ENCODE measurements at regions not wholly inside any gene's neighbourhood (a gene's known extent, or its start where the extent isn't known, plus 50 kb on each side); places are given as distances from the start of the nearest gene placed in this dataset.

DNA sequence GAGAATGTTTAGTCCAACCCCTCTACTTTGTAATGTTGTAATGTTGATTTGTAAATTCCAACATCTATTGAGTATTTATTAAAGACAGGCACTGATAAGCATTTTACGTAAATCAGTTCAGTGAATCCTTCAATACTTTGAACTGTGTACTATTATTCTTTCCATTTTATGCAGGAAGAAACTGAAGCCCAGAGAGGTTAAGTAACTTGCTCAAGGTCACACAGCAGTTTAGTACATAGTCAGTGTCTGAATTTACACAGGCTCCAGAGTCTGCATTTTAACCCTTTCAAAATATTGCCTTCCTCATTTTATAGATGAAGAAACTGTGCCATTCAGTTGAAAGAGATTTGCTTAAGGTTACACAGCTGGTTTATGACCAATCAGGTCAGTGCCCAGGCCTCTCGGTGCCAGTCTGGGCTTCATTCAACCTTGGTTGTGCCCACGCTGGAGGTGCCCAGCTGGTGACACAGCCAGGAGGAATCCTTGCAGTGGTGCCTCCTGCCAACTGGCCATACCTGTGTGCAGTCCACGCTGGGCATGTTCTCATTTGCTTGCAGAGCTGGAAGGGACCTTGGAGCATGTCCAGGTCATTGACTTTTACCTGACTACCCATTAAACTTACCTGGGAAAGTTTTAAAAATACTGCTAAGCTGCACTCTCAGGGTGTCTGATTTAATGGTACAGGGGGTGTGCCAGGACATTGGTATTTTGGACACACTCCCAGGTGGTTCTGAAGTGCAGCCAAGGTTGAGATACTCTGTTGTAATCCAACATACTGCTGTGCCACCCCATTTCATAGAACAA lies 74.3 kb upstream of the CYRIA start:
- Histone ChIP-seq H3K27me3 (no peaks in the 10 kb centered on the region), H3K9me3 (no peaks in the 10 kb centered on the region), H3K4me1 (no peaks in the 10 kb centered on the region), H3K4me3 (no peak overlapping the region), H3K27ac (no peak overlapping the region), H3K36me3 (no peaks in the 10 kb centered on the region)
- no peak for DNase-seq (ENCODE audit: extremely low spot score in 2 of 2)
- TF ChIP-seq CTCF (IDR thresholded peaks at IDR 0.05) (no peak), POLR2AphosphoS5 (IDR thresholded peaks at IDR 0.05; ENCODE audit: insufficient read depth in 1 of 2, low read depth in 1 of 2) (no peak), POLR2A (IDR thresholded peaks at IDR 0.05) (no peak)
- intact Hi-C loops (cut with DNase I) = no loop called here

DNA sequence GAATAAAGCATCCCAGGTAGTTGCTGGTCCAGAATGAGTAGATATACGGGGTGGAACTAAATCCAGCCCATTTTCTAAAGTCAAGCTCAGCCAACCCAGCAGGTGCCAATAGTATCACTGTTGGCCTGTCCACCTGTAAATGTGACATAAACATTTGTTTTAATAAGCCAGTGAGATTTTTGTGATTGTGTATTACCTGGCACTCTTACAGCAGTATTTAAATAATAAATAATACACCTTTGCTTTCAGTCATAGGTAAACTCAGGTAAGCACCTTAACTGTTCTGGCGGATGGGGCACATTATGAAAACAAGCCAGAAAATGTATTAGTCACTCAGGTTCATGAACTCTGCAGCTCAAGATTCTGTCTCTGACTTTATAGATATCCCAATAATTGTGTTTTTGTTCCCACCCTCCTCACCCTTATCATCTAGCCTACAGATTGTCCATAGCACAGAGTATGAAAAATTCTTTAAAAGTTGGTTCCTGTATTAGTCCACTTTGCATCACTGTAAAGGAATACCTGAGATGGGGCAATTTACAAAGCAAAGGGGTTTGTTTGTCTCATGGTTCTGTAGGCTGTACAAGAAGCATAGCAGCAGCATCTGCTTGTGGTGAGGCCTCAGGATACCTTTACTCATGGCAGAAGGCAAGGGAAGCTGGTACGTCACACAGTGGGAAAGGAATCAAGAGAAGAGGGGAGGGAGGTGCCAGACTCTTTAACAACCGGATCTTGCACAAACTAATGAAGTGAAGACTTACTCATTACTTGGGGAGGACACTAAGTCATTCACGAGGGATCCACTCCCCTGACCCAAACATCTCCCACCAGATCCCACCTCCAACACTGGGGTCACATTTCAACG lies 73.0 kb upstream of the CYRIA start:
- Histone ChIP-seq H3K27ac (no peak overlapping the region), H3K27me3 (no peaks in the 10 kb centered on the region), H3K4me3 (no peak overlapping the region), H3K4me1 (no peaks in the 10 kb centered on the region), H3K36me3 (no peaks in the 10 kb centered on the region), H3K9me3 (no peaks in the 10 kb centered on the region)
- intact Hi-C loops (cut with DNase I) = no loop called here
- no peak for DNase-seq (ENCODE audit: extremely low spot score in 2 of 2)
- no peak for TF ChIP-seq CTCF (IDR thresholded peaks at IDR 0.05)
- TF ChIP-seq POLR2A (IDR thresholded peaks at IDR 0.05) = no peak
- TF ChIP-seq POLR2AphosphoS5 (IDR thresholded peaks at IDR 0.05; ENCODE audit: insufficient read depth in 1 of 2, low read depth in 1 of 2) = no peak

GRCh38 chr2:16737812-16738211 lies 72.2 kb upstream of the CYRIA start:
- intact Hi-C loops (cut with DNase I) = no loop called here
- H3K4me1 ChIP-seq = no peaks in the 10 kb centered on the region

DNA sequence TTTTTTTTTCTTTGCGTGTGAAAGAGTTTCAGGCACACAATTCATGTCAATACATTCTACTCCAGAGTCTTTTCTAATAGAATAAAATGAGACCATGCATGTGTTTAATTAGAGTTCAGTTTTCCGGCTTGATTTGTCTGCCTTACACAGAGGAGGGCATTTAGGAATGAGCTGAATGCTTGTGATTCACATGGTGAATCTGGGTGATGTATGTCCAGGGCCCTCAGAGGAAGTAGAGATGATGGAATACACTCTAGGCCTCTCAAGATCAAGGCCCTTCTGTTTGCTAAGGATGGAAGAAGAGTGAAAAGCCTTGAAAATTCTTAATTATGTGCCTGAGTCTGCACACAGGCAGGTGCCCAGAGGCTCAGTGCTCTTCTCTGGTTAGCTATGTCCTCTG lies 71.0 kb upstream of the CYRIA start:
- no peak for DNase-seq (ENCODE audit: extremely low spot score in 2 of 2)
- Histone ChIP-seq H3K27ac (no peak overlapping the region), H3K9me3 (no peaks in the 10 kb centered on the region), H3K36me3 (no peaks in the 10 kb centered on the region), H3K4me1 (no peaks in the 10 kb centered on the region), H3K4me3 (no peak overlapping the region), H3K27me3 (no peaks in the 10 kb centered on the region)
- no peak for TF ChIP-seq POLR2A (IDR thresholded peaks at IDR 0.05)
- TF ChIP-seq POLR2AphosphoS5 (IDR thresholded peaks at IDR 0.05; ENCODE audit: insufficient read depth in 1 of 2, low read depth in 1 of 2) = no peak
- no peak for TF ChIP-seq CTCF (IDR thresholded peaks at IDR 0.05)
- intact Hi-C loops (cut with DNase I) = no loop called here

More at GRCh38 chr2:16737812-16738211, 72.2 kb upstream of the CYRIA start:
- no peaks in the 10 kb centered on the region for H3K9me3 ChIP-seq
- no peak for TF ChIP-seq CTCF (IDR thresholded peaks at IDR 0.05)
- TF ChIP-seq POLR2A (IDR thresholded peaks at IDR 0.05) = no peak
- TF ChIP-seq POLR2AphosphoS5 (IDR thresholded peaks at IDR 0.05; ENCODE audit: insufficient read depth in 1 of 2, low read depth in 1 of 2) = no peak
- no peaks in the 10 kb centered on the region for H3K27me3 ChIP-seq
- H3K27ac ChIP-seq = no peak overlapping the region
- H3K4me3 ChIP-seq = no peak overlapping the region
- DNase-seq (ENCODE audit: extremely low spot score in 2 of 2) = no peak
- H3K36me3 ChIP-seq = no peaks in the 10 kb centered on the region
